OCI-LY1 (cell line): ENCODE measurements at regions not wholly inside any gene's neighbourhood (a gene's known extent, or its start where the extent isn't known, plus 50 kb on each side); places are given as distances from the start of the nearest gene placed in this dataset.

ENCODE experiments used
- EZH2 ChIP-seq: fragments of 200-600 bp; sonication (generic), shearing (Covaris generic); IDR thresholded peaks from 2 replicates; pipeline ENCODE4 v1.8.0; 2017; ENCODE audit warnings: borderline replicate concordance, mixed run types, mild to moderate bottlenecking, antibody characterized with exemption, low read length, moderate library complexity, mixed read lengths
- TF ChIP-seq, protein P1 (sequence below): fragments of 200-600 bp; sonication (generic), shearing (Covaris generic); IDR thresholded peaks from 2 replicates; pipeline ENCODE4 v1.5.1; 2017; ENCODE audit warnings: mild to moderate bottlenecking, antibody characterized with exemption, low read length, moderate library complexity, mixed read lengths

- TF ChIP-seq, protein P1, sequence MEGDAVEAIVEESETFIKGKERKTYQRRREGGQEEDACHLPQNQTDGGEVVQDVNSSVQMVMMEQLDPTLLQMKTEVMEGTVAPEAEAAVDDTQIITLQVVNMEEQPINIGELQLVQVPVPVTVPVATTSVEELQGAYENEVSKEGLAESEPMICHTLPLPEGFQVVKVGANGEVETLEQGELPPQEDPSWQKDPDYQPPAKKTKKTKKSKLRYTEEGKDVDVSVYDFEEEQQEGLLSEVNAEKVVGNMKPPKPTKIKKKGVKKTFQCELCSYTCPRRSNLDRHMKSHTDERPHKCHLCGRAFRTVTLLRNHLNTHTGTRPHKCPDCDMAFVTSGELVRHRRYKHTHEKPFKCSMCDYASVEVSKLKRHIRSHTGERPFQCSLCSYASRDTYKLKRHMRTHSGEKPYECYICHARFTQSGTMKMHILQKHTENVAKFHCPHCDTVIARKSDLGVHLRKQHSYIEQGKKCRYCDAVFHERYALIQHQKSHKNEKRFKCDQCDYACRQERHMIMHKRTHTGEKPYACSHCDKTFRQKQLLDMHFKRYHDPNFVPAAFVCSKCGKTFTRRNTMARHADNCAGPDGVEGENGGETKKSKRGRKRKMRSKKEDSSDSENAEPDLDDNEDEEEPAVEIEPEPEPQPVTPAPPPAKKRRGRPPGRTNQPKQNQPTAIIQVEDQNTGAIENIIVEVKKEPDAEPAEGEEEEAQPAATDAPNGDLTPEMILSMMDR = no peak
- no peak for TF ChIP-seq EZH2
These were observed 197.9 kb downstream of the LPIN1 start for GRCh38 chr2:11944311-11944710.
